Astrocyte (in vitro differentiated cells and primary cell): ENCODE measurements at regions not wholly inside any gene's neighbourhood (a gene's known extent, or its start where the extent isn't known, plus 50 kb on each side); places are given as distances from the start of the nearest gene placed in this dataset.

Experiments used
- EZH2 ChIP-seq: IDR thresholded peaks from 2 replicates; pipeline ENCODE4 v1.6.1; 2012; ENCODE audit warnings: mild to moderate bottlenecking, low read length, inconsistent platforms; ENCODE audit not compliant: insufficient read depth
- TF ChIP-seq, protein P1 (sequence below): IDR thresholded peaks from 2 replicates; pipeline ENCODE4 v1.5.1; 2011; ENCODE audit warnings: low read depth, mild to moderate bottlenecking, inconsistent platforms, low read length, moderate library complexity; ENCODE audit not compliant: insufficient read depth

DNA sequence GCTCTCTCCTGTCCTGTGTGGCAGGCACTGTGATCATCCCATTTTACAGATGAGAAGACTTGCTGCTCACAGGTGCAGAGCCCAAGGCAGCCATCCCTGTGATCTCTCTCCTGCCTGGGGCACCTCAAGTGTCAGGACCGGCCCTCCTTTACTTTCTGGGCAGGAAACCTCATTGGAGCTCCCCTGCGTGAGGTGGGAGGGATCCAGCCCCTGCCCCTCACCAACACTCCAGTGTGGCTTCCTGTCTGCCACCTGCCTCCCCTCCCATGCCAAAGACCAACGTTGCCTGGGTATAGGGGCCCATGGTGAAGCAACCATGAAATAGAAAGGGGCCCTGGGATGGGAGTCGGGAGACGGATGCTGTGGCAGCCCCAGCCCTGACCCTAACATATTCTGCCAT, 91.2 kb upstream of the MYL10 start:
- TF ChIP-seq, protein P1, sequence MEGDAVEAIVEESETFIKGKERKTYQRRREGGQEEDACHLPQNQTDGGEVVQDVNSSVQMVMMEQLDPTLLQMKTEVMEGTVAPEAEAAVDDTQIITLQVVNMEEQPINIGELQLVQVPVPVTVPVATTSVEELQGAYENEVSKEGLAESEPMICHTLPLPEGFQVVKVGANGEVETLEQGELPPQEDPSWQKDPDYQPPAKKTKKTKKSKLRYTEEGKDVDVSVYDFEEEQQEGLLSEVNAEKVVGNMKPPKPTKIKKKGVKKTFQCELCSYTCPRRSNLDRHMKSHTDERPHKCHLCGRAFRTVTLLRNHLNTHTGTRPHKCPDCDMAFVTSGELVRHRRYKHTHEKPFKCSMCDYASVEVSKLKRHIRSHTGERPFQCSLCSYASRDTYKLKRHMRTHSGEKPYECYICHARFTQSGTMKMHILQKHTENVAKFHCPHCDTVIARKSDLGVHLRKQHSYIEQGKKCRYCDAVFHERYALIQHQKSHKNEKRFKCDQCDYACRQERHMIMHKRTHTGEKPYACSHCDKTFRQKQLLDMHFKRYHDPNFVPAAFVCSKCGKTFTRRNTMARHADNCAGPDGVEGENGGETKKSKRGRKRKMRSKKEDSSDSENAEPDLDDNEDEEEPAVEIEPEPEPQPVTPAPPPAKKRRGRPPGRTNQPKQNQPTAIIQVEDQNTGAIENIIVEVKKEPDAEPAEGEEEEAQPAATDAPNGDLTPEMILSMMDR = no peak
- no peak for TF ChIP-seq EZH2
